HG03565 (cell line): ENCODE measurements at regions not wholly inside any gene's neighbourhood (a gene's known extent, or its start where the extent isn't known, plus 50 kb on each side); places are given as distances from the start of the nearest gene placed in this dataset.

Experiments
- ATAC-seq: cut with Tn5 transposase; IDR thresholded peaks from one replicate; pipeline ENCODE4 v1.9.1; 2021; ENCODE audit warnings: mild to moderate bottlenecking, moderate library complexity; ENCODE audit not compliant: unreplicated experiment

GRCh38 chr5:30957591-30957990, 235.9 kb upstream of the CDH6 start:
- ATAC-seq = no peak

GRCh38 chr5:30956251-30956650, 237.2 kb upstream of the CDH6 start:
- ATAC-seq = no peak

DNA sequence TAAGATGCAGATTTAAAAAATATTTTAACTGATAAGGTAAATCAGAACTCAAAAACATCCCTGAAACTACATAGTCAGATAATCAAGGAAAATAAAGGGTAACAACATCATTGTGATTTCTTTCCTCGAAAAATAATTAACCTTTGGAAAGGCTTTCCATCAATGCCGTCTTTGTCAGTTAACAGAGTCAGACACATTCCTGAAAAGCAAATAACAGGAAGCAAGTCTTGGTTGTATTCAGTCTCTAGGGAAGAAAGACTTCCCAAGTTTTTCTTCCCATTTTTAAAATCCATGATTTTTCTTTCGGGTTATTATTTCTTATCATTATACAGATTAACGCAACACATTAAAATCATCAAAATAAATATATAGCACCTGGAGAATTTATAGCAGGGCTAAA, 256.4 kb upstream of the CDH6 start:
- no peak for ATAC-seq

GRCh38 chr5:30933599-30933998, 259.9 kb upstream of the CDH6 start:
- ATAC-seq = no peak

DNA sequence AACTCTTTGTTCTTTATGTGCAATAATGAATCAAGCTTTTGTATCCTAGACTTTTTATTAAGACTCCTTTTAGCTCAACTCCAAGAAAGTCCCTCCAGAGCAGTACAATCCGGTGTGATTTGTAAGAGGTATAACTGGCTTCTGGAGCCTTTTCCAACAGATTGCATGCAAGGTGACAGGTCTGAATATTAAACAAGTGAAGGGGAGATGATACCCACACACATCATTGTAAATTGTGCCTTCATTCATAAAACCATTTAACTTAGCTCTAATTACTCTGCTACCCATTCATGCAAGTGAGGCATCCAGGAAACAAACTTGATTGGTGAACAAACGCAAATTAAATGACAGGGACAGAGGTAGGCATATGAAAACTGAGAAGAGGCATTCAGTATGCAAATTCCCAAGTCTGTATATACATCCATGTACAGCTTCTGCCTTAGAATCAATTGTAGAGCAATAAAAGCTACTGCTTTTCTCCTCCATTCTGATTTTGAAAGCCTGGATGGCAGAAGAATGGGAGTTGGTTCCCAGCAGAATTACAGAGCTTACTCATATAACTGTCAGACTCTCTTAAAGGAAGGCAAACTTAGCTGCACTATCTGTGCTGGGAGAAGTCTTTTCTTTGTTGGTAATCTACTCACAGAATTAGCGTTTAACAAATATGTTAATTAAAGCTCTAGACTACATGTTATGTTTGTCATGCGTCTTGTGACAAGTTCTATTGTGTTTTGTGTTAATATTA, 261.0 kb upstream of the CDH6 start:
- ATAC-seq = no peak

DNA sequence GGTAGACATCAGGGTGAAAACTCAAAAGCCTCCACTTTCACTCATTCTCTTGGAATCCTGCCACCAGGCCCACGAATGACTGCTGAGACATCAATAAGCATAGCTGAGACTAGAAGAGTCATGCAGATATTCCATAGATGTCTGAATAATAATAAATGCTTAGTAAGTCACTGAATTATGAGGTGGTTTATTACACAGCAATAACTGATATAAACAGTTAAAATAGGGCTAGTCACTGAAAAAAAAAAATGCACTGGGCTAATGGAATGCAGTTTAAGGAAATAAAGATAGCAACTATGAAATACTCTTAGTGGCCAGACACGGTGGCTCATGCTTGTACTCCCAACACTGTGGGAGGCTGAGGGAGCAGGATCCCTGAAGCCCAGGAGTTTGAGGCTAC, 262.8 kb upstream of the CDH6 start:
- ATAC-seq = no peak

- ATAC-seq = no peak
These were observed 264.5 kb upstream of the CDH6 start for GRCh38 chr5:30928956-30929355.

DNA sequence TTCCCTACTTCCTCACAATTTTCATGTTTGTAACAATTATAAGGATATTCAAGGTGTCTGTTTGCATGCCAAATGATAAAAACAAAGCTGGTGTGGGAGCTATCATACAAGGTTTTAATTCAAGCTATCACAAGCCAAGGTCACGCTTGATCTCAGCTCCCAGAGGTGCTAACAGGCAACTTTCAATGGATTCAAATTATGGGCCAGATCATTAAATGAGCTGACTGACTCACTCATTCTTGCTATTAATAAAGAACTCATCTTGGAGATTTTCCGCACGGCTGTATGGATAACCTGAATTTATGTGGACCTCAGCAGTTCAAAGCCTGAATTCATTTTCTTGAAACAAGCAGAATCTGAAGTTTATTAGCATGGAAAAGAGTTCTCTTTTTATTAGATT, 267.3 kb upstream of the CDH6 start:
- ATAC-seq = no peak

- ATAC-seq = no peak
These were observed 272.1 kb upstream of the CDH6 start for GRCh38 chr5:30921388-30921787.

DNA sequence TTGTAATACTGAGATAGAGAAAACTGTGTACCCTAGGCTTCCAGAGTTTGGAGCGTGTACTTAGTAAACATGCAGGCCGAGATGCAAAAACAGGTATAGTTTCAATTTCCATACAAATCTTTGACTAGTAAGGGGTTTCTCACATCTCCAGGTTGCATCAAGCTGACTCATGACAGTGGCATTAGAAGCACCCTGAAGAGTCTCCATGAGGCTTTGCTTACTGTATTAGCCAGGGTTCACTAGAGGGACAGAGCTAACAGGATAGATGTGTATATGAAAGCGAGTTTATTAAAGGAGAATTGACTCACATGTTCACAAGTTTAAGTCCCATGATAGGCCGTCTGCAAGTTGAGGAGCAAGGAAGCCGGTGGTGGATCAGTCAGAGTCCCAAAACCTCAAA, 275.3 kb upstream of the CDH6 start:
- ATAC-seq = no peak

- ATAC-seq = no peak
These were observed 285.1 kb upstream of the CDH6 start for GRCh38 chr5:30908356-30908755.

DNA sequence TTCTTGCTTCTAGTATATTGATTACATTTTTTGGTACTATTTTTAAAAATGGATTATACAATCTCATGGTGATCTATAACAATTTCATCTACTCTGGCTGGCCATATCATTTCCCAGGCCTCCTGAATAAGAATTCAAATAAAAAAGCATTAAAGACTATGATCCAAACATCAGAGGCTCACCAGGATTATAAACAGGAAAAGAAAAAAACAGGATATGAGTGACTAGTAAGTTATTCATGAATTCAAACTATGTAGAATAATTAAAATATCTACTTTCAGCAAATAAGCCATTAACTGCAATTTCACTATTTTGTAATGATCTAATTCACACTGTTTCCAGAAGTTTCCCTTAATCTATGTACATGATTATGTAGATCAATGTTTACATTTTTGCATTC, 293.1 kb upstream of the CDH6 start:
- no peak for ATAC-seq

- no peak for ATAC-seq
These were observed 298.7 kb upstream of the CDH6 start for GRCh38 chr5:30894811-30895210.

DNA sequence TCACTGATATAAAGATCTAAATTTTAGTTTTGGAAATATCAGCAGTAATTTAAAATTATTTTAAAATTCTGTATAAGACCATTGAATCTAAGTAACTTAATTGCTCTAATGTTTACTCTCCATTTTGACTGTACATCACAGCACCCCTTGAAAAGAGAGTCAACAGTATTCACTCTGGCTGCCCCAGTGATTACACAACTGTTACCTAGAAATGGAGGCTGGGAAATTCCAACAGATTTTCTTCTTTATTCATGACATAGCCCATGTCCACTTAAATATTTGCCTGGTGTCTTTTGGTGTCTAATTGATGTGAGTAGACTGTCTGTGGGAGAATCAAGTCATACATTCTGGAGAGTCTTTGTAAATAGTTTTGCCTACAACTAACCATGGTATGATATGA, 301.8 kb upstream of the CDH6 start:
- no peak for ATAC-seq

DNA sequence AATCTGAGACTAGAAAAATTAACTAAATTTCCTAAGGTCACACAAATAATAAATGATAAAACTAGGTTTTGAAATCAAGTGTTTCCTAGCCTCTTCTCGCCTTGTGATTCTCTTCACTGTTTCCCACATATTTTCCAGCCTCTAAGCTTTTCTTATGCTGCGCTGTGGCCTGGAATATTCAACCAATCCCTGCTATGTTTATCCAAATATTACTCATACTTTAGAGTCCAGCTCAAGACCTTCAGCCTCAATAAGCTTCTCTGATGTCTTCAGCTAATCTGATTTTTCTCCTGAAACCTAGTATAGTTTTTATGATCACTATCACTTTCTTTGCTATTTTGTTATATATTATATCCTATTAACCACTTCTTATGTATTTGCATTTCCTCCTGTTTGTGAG, 303.1 kb upstream of the CDH6 start:
- no peak for ATAC-seq

- ATAC-seq = no peak
These were observed 313.0 kb upstream of the CDH6 start for GRCh38 chr5:30880514-30880913.

GRCh38 chr5:30879887-30880286, 313.6 kb upstream of the CDH6 start:
- no peak for ATAC-seq

DNA sequence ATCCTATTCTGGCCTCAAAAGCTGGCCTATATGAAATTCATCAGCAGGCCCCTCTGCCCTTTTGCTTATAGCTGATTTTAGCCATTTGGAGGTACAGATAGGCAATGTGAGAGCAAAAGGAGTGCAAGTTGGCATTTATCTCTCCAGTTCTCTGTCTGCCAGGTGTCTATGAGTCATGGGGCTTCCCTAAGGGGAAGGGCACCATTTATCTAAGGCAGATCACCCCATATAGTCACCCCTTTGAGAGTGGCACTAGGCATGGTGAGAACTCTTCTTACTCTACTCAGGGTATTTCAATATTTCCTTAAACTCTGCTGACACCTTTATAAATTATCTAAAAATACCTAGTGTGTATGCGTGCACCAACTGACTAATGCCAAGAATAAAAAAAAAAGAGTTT, 314.7 kb upstream of the CDH6 start:
- ATAC-seq = no peak

DNA sequence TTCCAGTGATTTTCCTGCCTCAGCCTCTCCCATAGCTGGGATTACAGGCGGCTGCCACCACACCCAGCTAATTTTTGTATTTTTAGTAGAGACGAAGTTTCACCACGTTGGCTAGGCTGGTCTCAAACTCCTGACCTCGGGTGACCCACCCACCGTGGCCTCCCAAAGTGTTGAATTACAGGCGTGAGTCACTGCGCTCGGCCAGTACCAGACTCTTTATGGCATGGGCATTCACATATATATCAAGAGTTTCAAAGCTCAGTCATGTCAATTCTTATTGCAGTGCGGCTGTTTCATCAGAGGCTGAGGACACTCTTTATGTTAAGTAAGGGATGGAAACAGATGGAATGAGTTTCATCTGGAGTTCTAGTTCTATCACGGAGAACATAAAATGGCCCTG, 315.2 kb upstream of the CDH6 start:
- no peak for ATAC-seq

- ATAC-seq = no peak
These were observed 319.0 kb upstream of the CDH6 start for GRCh38 chr5:30874241-30875034.

- ATAC-seq = no peak
These were observed 322.3 kb upstream of the CDH6 start for GRCh38 chr5:30871196-30871595.

DNA sequence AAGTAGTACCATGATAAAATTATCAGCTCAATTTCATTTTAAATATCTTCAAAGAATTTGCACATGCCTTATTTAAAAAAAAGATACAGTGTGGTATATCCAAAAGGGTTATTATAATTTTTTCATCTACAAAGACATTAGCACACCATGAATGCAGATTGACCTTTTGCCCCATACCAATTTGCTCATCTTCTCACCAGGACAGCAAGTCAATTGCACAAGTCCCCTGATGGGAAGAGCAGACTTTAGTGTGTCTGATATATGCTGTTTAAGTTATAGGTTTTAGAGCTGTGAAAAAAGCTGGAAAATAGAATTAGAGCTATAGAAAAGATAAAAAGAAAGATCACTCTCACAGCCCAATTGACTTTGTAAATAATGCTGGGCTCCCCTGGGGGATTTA, 325.8 kb upstream of the CDH6 start:
- no peak for ATAC-seq

DNA sequence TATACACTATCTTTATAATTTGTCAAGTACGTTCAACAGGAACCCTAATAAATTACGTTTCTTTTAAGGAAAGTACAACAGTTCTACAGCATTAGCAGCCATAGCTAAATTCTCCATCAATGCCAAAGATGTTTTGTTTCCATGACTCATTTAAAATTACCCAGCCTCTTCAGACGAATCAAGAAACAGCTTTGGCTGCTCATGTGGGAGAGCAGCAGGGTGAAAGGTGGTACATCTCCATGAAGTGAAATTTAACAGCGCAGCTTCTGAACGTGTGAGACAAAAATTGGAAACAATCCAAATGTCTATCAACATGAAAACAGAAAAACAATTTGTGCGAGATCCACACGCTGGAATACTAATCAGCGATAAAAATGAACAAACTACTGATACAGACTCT, 327.3 kb upstream of the CDH6 start:
- ATAC-seq = no peak
